ENCODE measurements at regions not wholly inside any gene's neighbourhood (a gene's known extent, or its start where the extent isn't known, plus 50 kb on each side); places are given as distances from the start of the nearest gene placed in this dataset.

DNA sequence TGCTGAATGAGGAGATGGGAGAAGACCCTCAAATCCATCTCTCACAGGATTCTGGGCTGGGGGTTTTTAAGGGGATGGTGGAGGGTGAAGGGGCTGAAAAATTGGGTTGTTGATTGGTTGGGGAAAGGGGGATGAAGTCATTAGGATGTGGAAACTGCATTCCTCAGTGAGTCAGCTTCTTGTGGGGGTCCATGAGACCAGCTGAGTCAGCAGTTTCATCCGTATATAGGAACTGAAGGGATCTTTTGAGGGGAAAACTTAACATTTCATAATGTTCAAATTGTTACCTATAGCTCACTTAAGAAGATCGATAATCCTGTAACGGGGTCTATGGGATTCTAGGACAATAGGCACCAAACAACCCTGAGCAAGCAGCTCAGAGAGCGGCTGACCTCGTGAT is 213.4 kb downstream of the CBLN1 start:
- DNase-seq: no peak

DNA sequence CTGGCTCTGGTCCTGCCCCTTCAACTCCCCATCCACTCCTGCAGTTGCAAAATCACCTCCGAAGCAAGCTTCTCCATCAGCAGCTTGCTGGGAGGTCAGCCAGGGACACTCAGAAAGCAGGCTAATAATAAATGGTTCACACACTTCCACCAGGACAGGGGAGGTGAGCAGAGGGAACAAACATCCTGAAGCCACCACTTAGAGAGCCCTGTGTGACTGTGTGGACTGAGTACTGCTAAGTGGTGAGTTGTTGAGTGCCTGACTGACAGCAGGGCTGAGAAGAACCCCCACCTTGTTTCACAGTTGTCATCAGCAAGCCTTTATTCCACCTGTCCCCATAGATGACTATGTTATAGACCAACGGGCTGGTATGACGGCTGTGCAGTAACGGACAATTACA is 213.9 kb downstream of the CBLN1 start:
- DNase-seq: no peak

DNA sequence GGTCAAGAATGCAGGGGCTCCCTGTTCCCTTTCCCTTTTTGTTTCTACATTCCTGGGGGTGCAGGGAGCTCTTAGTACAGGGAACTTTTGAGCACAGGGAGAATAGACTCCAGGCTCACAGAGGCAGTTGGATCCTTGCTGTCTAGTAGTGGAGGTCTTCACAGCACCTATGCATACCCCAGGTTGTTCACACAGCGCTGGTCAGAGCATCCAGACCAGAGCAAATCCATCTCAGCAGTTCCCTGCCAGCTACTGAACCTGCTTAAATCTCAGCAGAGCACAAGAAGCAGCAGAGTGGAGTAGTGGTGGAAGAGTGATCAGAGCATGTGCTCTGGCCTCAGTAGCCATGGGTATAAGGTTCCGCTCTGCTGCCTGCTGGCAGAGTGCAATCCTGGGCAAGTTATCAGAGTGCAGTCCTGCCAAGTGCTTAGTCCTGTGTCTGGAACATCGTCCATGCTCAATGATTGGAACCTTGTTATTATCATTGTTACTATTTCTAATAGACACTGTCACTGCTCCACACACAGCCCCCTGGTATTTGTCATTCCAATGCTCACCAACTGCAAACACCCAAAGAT is 220.4 kb downstream of the CBLN1 start:
- no peak for DNase-seq

DNA sequence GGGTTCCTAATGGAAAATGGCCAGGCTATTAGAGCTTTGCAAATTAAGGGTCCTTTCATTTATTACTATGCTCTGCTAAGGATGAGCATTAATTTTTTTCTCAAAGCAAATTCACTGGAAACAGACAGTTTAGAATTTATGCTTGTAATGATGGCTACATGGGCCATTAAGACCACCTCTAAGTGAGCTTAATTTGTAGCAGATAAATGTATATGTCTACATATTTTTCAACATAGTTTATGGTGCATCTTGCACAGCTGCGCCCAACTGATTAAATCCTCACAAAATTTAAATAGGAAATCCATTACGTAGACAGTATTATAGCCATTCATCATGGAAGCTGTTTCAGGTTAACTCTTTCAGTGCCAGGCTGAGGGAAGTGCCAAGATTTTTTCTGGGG is 220.9 kb downstream of the CBLN1 start:
- no peak for DNase-seq

DNA sequence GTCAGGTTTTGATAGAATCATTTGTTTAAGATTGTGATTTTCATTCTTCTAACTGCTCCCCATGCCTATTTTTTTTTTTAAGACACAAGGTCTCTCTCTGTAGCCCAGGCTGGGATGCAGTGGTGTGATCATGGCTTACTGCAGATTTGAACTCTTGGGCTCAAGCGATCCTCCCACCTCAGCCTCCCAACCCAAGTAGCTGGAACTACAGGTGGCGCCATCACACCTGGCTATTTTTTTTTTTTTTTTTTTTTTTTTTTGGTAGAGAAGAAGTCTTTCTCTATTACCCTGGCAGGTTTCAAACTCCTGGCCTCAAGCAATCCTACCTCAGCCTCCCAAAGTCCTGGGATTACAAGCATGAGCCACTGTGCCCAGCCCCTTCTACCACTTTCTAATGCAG is 223.3 kb downstream of the CBLN1 start:
- DNase-seq: no peak

DNA sequence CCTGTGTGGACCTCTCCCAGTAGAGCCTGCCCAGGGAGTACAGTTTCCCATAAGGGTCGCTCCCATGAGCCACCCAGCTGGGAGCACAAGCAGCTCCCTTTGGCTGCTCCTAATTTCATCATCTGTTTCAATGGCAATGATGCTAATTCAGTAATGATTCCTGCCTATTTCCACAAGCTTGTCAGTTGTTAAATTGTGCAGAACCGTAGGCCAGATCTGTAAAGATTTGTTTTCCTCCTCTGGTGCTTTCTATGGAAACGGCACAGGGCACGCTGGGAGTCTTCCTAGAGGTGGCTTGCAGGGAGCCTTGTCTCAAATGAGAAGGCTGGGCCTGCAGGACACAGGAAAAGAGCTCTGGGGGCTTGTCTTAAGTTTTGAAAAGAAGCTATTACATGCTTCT is 223.7 kb downstream of the CBLN1 start:
- DNase-seq: no peak

DNA sequence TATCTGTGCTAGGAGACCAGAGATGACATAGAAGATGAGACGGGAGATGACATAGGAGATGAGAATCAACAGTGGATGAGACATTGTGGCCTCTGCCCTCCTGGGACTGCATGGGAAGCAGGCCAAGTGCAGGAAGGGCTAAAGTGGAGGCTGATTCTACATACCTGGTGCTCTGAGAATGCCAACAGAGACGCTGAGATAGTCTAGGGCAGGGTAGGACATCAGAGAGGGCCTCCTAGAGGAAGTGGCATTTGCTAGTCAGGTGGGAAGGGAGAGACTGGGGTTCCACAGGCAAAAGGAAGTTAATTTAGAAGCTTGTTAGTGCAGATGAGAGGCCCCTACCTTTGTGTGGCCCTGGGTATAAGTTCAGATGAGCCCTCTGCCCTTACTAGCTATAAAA is 224.2 kb downstream of the CBLN1 start:
- DNase-seq: no peak

DNA sequence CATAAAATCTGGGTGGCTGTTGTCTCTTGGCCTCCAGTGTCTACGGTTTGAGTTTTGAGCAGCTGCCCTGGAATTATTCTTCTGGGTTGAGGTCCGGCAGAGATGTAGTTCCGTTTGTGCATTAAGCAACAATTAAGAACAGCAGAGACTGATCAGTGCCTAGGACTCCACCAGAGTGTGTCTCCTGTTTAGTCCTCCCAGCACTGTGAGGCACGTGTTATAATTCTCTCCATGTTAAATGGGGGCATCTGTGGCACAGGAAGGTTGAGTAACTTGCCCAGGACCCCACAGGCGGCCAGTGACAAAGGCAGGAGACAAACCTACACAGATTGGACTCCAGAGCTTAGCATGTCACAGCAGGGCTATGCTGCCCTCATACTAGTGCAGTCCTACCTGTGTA is 225.1 kb downstream of the CBLN1 start:
- DNase-seq: no peak

DNA sequence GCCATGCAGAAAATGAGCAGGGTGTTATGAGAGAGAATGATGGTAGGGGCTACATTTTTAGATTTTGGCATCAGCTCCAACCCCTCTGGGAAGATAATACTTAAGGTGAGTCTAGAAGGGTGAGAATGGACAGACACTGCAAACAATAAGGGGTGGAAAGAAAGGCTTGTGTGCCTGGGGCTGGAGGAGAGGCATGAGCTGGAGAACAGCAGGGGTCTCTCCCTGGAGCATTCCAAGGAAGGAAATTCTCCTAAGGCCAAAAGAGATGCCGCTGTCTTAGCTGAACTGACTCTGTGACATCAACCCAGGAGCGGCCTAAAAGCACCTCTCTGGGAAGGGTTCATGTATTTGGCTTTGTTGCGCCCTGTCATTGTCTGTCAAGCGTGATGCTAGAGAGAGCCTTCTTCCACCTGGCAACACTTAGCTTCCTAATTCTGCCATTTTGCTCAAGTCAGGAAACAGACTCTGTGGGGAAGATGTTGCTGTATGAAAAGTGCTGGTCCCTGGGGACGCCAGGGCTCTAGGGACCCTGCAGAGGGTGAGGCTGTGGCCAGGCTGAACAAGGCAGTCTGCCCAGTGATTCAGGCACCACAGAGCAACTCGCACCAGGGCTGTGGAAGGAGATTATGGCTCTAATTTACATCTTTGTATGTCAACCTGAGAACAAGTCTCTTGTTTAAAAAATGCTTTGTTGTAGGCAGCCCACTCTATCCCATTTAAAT is 225.7 kb downstream of the CBLN1 start:
- DNase-seq: no peak

DNA sequence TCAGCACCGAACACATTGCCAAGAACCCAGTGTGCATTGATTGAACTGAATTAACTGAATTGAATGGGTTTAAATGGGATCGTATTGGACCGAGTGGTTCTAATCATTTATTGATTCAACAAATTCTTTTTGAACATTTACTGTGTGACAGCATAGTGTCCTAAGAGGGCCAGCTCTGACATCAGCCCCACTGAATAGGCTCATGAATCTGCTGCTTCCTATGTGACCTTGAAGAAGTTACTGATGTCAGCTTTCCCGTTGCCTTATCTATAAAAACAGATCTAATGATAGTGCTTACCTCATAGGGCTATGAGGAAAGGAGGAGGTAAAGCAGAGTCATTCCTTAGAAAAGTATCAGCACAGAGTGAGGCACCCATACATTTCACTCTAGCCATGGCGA is 226.3 kb downstream of the CBLN1 start:
- no peak for DNase-seq

DNA sequence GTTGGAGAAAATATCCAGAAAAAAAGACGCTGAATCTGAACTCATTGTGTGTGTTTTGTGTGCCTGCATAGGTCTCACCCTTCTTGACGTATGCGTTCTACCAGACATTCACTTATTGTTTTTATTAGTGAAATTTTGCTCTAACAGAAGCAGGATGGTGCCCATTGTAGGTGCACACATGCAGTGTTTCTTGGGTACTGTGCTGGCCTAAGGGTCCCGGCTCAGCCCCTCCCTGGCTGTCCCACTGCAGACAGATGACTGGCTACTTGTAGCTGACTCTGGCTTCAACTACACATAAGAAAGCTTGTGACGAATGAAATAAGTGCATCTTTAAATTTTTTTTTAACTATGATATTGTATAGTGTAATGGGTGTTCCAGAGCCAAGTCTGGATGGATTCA is 227.0 kb downstream of the CBLN1 start:
- no peak for DNase-seq

DNA sequence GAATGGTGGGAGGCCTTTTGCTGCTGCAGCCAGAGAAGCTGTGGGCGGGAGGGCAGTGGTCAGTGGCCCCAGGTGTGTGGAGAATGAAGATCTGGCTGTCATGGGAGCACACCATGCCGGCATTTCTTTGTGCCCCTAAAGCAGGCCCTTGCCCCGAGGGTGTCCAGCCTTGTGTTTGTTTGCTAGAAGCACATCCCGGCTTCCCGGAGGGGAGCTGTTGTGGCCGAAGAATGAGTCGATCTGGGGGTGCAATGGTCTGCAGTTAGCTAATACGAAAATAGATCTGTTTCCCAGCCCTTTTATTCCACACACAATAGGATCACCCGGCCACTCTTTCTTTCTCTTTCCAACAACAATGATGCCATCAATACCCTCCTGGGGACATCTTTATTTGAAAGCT is 228.8 kb downstream of the CBLN1 start:
- DNase-seq: no peak

DNA sequence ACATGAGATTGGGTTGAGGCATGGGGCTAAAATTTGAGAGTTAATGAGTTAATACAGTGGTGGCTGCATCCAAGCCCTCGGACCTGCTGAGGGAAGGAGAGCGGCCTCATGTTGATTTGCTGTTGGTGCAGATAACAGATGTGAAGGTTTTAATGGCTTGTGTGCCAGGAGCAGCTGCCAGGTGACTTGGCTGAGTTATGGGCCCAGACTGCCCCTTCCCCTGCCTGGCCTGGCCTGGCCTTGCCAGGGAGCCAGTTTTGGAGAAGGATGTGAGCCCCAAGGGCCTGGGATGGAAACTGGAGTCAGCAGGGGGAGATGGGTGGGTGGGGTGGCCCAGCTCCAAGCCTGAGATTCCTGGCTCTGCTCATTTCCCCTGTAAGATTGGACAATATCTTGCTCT is 230.1 kb downstream of the CBLN1 start:
- DNase-seq: no peak

DNA sequence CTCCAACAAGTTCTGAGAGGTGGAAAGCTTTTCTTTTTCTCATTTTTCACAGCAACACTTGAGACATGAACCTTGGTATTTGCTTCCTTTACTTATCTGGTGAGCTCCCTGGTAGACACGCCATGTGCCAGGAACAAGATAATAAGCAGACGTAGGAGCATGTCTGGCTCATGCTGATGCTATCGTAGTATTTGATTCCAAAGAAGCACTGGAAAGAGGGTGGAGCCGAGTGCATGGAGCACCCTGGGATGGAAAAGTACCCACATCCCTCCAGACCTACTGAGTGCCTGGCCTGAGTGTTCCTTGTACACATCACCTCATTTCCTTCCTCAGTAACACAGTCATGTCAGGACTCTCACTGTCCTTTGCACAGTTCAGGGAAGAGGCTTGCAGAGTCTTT is 231.0 kb downstream of the CBLN1 start:
- no peak for DNase-seq

DNA sequence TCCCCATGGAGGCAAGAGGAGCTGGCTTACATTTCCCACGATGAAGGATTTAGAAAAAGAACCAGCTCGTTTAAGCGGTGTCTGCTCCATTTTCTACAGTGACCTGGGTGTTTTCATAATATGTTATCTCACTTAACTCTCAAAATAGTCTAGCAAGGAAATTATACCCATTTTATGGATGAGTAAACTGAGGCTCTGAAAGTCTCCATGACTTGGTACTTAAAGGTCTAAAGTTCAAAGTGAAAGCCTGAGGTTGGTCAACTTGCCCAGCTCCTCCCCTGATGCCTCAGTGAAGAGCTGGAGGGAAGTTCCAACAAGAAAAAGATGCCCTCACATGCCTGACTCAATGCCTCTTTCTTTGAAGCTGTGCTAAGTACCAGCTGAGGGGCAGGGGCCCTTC is 232.0 kb downstream of the CBLN1 start:
- no peak for DNase-seq

DNA sequence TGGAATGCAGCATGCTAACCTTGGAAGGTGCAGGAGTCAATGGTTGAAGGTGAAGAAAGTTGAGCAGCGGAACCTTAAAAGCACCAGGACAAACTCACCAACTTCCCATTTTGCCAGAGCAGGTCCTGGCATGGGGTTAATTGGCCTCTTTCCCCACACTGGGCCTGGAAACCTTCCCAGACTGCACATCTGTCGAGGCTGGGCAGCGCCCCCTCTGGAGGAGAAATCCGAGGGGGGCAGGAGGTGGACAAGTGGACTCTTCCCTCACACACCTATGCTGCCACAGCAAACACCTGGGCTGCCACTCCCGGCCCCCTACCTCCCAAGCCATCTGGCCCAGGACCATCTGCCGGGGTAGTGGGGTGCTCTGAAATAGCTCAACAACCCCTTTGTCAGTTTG is 232.4 kb downstream of the CBLN1 start:
- DNase-seq: no peak

DNA sequence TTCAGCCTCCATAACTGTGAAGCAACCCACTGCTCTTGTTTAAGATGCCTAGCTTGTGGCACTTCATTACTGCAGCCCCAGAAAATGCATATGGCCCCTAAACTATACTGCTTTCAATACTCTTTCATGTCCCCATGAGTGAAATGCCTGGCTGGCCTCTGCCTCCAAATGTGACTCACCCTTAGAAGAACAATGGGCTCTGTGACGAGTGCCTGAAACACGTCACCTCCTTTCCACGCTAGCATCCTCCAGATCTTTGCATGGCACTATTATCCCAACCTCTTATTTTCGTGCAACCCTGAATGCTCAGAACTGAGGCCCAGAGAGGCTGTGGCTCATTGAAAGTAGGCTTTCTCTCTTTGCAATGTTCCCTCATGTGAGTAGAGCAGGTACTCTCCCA is 233.1 kb downstream of the CBLN1 start:
- DNase-seq: no peak

DNA sequence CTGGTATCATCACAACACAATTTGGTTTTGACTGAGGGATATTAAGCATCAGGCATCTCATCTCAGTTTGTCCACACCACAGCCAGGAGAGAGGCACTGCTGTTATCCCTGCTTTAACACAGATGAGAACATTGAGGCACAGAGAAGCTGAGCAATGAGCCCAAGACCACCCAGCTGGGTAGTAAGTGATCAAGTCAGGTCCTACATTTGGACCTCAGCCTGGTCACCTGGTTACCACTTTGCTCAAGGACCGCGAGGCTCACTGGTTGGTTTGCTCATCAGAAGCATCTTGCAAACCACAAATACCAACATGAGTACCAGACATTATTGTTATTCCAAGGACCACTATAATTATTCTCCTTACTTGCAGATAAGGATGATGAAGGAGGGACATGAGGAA is 245.5 kb downstream of the CBLN1 start:
- DNase-seq: no peak

DNA sequence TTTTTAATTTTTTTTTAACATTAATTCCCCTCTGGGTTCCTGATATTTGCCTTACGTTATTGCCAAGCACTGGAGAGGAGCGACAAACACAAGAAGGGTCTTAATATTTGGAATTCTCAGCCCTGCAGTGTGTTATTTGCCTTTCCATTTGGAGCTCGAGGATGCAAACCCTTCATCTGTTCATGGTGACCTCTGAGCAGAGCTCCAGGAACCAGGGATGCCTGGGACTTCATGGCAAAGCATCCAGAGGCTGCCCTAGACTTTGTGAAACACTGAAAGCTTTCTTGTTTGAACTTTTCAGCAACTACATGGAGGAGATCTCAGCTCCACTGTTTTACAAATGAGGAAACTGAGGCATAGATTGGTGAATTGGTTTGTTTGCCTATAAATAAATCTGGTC is 254.2 kb downstream of the CBLN1 start:
- DNase-seq: no peak

DNA sequence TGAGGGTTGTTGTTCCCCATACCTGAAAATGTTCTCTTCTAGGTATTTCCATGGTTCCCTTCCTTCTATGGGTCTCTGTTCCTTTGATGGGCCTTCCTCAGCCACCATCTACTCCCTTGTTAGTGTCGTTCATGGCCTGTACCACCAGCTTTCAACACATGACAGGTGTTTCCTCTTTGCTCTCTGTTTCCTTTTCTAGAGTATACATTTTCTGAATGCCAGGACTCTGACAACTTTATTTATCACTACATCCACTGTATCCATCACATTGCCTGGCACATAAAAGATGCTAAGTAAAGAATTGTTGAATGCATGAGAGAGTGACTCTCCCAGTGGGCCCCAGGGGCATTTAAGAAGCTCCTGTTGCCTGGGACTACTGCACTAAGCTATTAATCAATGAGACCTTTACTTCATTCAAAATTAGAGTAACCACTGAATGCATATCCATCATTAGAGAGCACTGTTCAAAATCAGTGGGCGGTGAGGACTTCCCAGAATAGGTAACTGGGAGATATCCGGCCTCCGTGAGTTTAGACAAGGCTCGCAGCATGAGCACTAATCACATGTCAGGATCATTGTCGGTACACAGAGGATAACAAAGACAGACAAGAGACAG is 255.0 kb downstream of the CBLN1 start:
- no peak for DNase-seq

DNA sequence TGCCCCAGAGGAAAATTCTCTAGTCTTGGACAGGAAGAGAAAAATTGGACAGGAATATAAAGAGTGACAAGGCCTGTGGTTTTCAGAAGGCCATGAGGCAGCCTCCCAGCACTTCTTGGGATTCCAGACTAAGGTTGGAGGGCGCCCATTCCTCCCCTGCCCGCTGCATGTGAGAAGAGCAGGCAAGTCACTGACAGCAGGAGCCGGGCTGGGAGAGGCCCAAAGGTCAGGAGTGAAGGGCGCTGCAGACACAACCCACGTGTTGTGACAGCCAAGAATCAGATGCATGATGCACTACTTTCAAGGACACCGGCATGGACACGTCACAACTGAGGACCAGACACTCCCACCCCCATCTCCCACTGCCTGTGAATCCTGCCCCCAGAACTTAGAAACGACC is 256.7 kb downstream of the CBLN1 start:
- no peak for DNase-seq

DNA sequence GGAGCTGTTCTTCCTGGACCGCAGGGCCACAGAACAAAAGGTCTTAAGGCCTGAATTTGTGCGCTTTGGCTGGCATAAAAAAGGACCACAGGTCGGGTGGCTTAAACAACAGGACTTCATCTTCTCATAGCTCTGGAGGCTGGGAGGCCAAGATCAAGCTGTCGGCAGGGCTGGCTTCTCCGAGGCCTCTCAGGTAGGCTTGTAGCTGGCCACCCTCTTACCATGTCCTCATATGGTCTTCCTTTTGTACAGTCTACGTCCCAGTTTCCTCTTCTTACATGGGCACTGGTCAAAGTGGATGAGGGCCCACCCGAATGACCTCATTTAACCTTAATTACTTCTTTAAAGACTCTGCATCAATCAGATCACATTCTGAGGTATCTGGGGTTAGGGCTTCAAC is 257.6 kb downstream of the CBLN1 start:
- DNase-seq: no peak

DNA sequence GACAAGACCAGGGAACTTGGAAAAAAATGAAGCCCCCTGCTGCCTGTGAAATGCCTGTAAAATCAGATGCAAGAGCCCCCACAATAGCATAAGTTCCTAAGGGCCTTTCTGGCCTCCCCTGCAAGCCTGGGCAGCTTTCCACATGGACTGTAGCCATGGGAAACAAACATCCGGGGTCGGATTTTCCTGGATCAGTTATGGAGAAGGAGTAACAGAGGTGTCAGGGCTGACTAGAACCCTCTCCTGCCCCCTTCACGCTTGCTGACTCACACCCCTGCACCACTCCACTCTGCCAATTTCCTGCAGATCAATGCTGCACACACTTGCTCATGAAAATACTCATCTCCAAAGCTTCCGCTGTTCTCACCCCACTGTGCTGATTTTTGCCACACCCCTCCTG is 258.6 kb downstream of the CBLN1 start:
- no peak for DNase-seq

DNA sequence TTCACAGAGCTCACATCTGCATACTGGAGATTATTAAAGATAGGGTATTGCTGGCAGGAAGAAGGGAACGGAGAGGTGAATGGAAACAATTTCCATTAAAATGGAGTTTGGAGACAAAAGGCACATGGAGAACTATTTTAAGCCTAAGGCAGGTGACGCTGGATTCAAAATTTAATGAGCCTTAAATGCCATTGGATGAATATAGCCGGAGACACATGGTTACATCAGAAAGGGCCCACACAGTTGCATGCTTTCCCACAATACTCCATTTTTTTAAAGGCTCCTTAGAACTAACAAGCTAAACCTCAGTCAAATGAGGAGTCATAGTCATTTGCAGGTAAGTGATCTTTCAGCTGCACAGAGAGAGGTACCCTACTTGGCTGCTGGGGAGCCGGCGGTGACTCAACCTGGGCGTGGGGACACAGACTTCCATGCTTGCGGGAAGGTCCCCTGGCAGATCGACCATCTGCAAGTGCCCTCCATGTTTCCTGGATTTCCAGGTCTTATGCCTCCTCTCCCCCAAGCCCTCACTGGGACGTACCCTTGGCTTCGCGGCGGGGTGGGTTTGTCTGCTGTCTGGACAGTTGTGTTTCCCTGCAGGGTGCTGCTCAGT is 259.2 kb downstream of the CBLN1 start:
- no peak for DNase-seq

DNA sequence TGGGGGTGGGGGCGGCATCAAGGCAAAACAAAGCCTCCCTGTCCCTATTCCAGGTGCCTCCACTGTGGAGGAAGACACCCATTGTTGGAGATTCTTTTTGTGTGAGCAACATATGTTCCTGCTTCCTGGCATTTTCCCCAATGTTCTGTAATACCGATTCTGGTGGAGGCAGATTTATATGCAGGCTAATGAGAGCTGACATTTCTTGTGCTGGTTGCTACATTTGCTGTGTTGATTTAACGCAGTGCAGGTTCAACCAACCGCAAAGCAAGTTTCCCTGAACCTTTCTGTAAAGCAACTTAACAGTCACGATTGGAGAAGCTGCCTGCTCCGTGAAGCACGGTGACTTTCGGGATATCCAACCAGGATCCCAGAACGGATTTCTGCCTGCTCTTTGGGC is 260.5 kb downstream of the CBLN1 start:
- DNase-seq: no peak
